ENCODE measurements at regions not wholly inside any gene's neighbourhood (a gene's known extent, or its start where the extent isn't known, plus 50 kb on each side); places are given as distances from the start of the nearest gene placed in this dataset.

GRCh38 chr18:60846396-60846795 lies 473.8 kb upstream of the MC4R start:
- WGBS, 10 experiments, result 30 to 100% (median 78%) methylated on average over 2 to 5 of the region's 6 CpGs; no CpG with 5 or more reads in 2 of the 10 experiments
- H3K4me1 ChIP-seq (replicated peaks in 1 of 2), result peaks cover 0 to 3% of the 10 kb centered on the region in 2 donors
- H3K4me3 ChIP-seq, result no peak overlapping the region
- no peak for ATAC-seq (replicated peaks in 6 of 8)
- in situ Hi-C loops (cut with MboI; ENCODE audit: low pct_unique_long_range_greater_than_20kb in 2 of 9, low sequenced_read_pairs in 9 of 9, unreplicated experiment in 9 of 9), result no loop called here
- no peak overlapping the region for H3K27ac ChIP-seq

- ATAC-seq (replicated peaks in 6 of 8), result peak in 3 of 8 experiments; percentile 35 to 91 (median 85)
- Histone ChIP-seq H3K4me1 (replicated peaks in 1 of 2) (peaks cover 0 to 3% of the 10 kb centered on the region in 2 donors), H3K4me3 (no peak overlapping the region), H3K27ac (no peak overlapping the region)
- WGBS, 10 experiments, result 0 to 100% (median 67%) methylated on average over 1 to 3 of the region's 3 CpGs; no CpG with 5 or more reads in 1 of the 10 experiments
- in situ Hi-C loops (cut with MboI; ENCODE audit: low pct_unique_long_range_greater_than_20kb in 2 of 9, low sequenced_read_pairs in 9 of 9, unreplicated experiment in 9 of 9), result no loop called here
These were observed 474.9 kb upstream of the MC4R start for GRCh38 chr18:60847517-60847916.

- Histone ChIP-seq H3K27ac (no peak overlapping the region), H3K4me3 (no peak overlapping the region), H3K4me1 (replicated peaks in 1 of 2) (no peaks in the 10 kb centered on the region)
- in situ Hi-C loops (cut with MboI; ENCODE audit: low pct_unique_long_range_greater_than_20kb in 2 of 9, low sequenced_read_pairs in 9 of 9, unreplicated experiment in 9 of 9), result no loop called here
- ATAC-seq (replicated peaks in 6 of 8), result no peak
These were observed 471.7 kb upstream of the CDH20 start for GRCh38 chr18:60861575-60861974.

- ATAC-seq (replicated peaks in 6 of 8), result peak in 2 of 8 experiments; percentile 52 to 98
- no peak overlapping the region for H3K27ac ChIP-seq
- no peaks in the 10 kb centered on the region for H3K4me1 ChIP-seq (replicated peaks in 1 of 2)
- WGBS, 10 experiments, result 30 to 100% (median 85%) methylated on average over 1 to 3 of the region's 3 CpGs; no CpG with 5 or more reads in 1 of the 10 experiments
- H3K4me3 ChIP-seq, result no peak overlapping the region
- in situ Hi-C loops (cut with MboI; ENCODE audit: low pct_unique_long_range_greater_than_20kb in 2 of 9, low sequenced_read_pairs in 9 of 9, unreplicated experiment in 9 of 9), result no loop called here
These were observed 470.2 kb upstream of the CDH20 start for GRCh38 chr18:60862988-60863387.

DNA sequence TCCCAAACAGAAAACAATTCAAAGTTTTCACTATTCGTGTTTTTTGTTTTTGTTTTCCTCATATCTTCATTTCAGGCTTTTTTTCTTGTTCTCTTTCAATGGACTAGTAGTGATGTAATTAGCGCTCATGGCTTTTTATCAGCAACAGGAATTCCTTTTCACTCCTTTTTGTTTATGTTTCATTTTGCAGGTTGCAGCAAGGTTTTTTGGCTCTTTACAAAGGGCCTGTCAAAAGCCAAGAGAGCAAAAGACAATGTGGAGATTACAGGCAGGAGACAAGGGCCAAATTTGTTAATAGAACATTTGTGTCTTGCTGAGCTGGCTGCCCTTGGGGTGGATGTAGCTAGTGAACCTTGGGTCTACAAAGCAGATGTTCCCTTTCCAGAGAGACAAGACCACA lies 467.4 kb upstream of the CDH20 start:
- 50 to 100% (median 93%) methylated on average over 1 to 2 of the region's 2 CpGs for WGBS, 10 experiments
- Histone ChIP-seq H3K4me1 (replicated peaks in 1 of 2) (no peaks in the 10 kb centered on the region), H3K27ac (no peak overlapping the region), H3K4me3 (no peak overlapping the region)
- in situ Hi-C loops (cut with MboI; ENCODE audit: low pct_unique_long_range_greater_than_20kb in 2 of 9, low sequenced_read_pairs in 9 of 9, unreplicated experiment in 9 of 9), result no loop called here
- ATAC-seq (replicated peaks in 6 of 8), result no peak

DNA sequence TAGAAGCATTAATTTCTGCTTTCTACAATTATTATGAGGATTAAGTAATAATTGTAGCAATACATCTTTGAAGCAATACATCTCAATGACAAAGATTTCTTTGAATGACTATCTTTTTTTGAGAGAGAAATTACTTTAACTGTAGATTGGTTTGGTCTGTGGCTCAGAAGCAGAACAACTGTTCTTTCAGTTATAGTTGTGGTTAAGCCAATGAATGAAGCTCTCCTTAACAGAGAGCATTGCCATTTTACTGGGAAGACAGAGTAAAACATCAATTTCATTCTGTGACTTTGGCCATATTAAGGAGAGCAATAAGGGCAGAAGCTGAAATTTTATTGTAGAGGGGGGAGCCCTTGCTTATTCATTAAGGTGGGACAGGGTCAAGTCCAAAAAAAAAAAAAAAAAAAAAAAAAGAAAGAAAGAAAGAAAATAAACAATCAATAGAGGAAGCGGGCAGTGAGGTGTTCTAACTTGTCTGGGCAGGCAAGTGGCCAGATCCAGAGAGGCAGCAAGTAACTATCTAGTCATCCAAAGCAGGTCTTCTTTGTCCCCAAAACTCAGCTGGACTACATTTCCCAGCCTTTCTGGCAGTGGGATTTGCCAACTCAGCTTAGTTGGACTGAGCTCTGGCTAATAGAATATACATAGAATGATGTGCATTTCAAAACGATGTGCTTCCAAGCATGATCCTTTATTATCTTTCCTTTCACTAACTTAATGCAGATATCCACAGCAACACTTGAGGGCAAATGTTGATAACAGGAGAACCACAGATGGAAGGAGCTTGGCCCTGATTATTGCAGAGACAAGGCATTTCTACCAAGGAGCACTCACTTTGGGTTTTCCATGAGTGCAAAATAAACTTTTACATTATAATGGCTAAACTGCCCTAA lies 462.7 kb upstream of the CDH20 start:
- no peak overlapping the region for H3K4me3 ChIP-seq
- 38 to 87% (median 60%) methylated on average over 1 to 2 of the region's 2 CpGs; no CpG with 5 or more reads in 1 of the 10 experiments for WGBS, 10 experiments
- H3K4me1 ChIP-seq (replicated peaks in 1 of 2), result no peaks in the 10 kb centered on the region
- in situ Hi-C loops (cut with MboI; ENCODE audit: low pct_unique_long_range_greater_than_20kb in 2 of 9, low sequenced_read_pairs in 9 of 9, unreplicated experiment in 9 of 9), result no loop called here
- no peak overlapping the region for H3K27ac ChIP-seq
- ATAC-seq (replicated peaks in 6 of 8), result peak in 3 of 8 experiments; percentile 46 to 71 (median 56)

DNA sequence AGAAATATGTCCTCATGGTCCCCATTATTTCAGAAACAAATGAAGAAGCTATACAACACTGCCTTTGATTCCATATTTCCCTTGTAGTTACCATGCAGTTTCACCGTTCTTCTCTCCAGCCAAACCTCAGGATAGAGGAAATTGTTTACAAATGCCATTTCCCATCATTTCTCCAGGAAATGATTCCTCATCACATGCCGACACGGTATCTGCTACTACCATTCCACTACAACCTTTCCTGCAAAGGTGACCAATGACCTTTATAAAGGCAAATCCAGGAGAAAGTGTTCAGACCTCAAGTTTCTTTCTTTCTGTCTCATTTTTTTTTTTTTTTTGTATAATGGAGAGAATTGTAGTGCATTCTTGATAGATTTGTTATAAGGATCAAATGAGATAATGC lies 460.8 kb upstream of the CDH20 start:
- 55 to 100% (median 92%) methylated on average over 1 to 3 of the region's 3 CpGs for WGBS, 10 experiments
- ATAC-seq (replicated peaks in 6 of 8), result no peak
- no peak overlapping the region for H3K27ac ChIP-seq
- in situ Hi-C loops (cut with MboI; ENCODE audit: low pct_unique_long_range_greater_than_20kb in 2 of 9, low sequenced_read_pairs in 9 of 9, unreplicated experiment in 9 of 9), result no loop called here
- no peaks in the 10 kb centered on the region for H3K4me1 ChIP-seq (replicated peaks in 1 of 2)
- no peak overlapping the region for H3K4me3 ChIP-seq

GRCh38 chr18:60873708-60874107 lies 459.5 kb upstream of the CDH20 start:
- in situ Hi-C loops (cut with MboI; ENCODE audit: low pct_unique_long_range_greater_than_20kb in 2 of 9, low sequenced_read_pairs in 9 of 9, unreplicated experiment in 9 of 9), result no loop called here
- Histone ChIP-seq H3K4me1 (replicated peaks in 1 of 2) (no peaks in the 10 kb centered on the region), H3K4me3 (no peak overlapping the region), H3K27ac (no peak overlapping the region)
- ATAC-seq (replicated peaks in 6 of 8), result no peak

DNA sequence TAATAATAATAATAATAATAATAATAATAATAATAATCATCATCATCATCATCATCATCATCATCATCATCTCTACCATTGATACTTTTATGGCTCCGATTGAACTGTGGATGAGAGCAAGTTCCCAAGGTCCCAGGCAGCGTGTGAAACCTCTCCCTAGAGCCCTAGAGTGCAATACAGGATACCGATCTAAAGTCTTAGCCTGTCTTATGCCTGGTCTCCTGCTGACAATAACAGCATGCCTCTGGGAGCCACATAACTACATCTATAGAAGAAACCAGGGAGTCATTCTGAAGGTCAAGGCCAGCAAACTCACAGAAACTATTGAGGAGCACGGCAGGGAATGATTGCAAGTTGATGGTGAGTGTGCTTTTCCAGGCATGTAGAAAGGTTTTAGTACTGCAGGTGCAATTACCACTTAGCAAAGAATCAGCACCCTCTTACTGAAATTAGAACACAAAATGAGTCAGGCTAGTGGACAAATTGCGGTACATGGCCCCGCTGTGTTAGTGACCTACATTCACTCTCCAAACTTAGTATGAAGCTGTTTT lies 457.2 kb upstream of the CDH20 start:
- ATAC-seq (replicated peaks in 6 of 8), result no peak
- in situ Hi-C loops (cut with MboI; ENCODE audit: low pct_unique_long_range_greater_than_20kb in 2 of 9, low sequenced_read_pairs in 9 of 9, unreplicated experiment in 9 of 9), result no loop called here
- Histone ChIP-seq H3K27ac (no peak overlapping the region), H3K4me1 (replicated peaks in 1 of 2) (no peaks in the 10 kb centered on the region), H3K4me3 (no peak overlapping the region)
- 14 to 100% (median 83%) methylated on average over 1 to 6 of the region's 6 CpGs; no CpG with 5 or more reads in 1 of the 10 experiments for WGBS, 10 experiments

DNA sequence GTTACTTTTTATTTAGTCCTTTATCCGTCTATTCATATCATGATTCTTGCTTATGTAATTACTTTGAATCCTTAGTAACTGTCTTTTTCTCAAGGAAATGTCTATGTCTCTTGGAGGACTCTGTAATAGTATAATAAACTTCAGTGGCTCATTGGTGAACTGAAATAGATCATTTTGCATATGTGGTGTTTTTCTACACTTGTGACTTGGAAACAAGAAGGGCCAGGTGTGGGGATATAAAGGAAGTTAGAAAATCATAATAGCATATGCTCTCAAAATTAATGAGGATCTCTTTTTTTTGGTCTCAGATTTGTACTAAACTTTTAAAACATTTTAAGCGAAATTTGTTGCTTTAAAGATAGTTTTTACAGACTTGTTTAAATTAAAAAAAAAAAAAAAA lies 453.0 kb upstream of the CDH20 start:
- no peak overlapping the region for H3K27ac ChIP-seq
- no peaks in the 10 kb centered on the region for H3K4me1 ChIP-seq (replicated peaks in 1 of 2)
- no peak overlapping the region for H3K4me3 ChIP-seq
- in situ Hi-C loops (cut with MboI; ENCODE audit: low pct_unique_long_range_greater_than_20kb in 2 of 9, low sequenced_read_pairs in 9 of 9, unreplicated experiment in 9 of 9), result no loop called here
- 35 to 100% (median 72%) methylated on average over 1 to 2 of the region's 2 CpGs for WGBS, 10 experiments
- no peak for ATAC-seq (replicated peaks in 6 of 8)

- peak in 2 of 8 experiments; percentile 75 to 88 for ATAC-seq (replicated peaks in 6 of 8)
- no peaks in the 10 kb centered on the region for H3K4me1 ChIP-seq (replicated peaks in 1 of 2)
- no peak overlapping the region for H3K27ac ChIP-seq
- in situ Hi-C loops (cut with MboI; ENCODE audit: low pct_unique_long_range_greater_than_20kb in 2 of 9, low sequenced_read_pairs in 9 of 9, unreplicated experiment in 9 of 9), result no loop called here
- no peak overlapping the region for H3K4me3 ChIP-seq
- WGBS, 10 experiments, result 0 to 100% (median 77%) methylated on average over 1 to 2 of the region's 2 CpGs; no CpG with 5 or more reads in 1 of the 10 experiments
These were observed 449.6 kb upstream of the CDH20 start for GRCh38 chr18:60883587-60883986.

- Histone ChIP-seq H3K4me3 (no peak overlapping the region), H3K4me1 (replicated peaks in 1 of 2) (no peaks in the 10 kb centered on the region), H3K27ac (no peak overlapping the region)
- WGBS, 10 experiments, result 33 to 98% (median 91%) methylated on average over 2 to 6 of the region's 6 CpGs; no CpG with 5 or more reads in 3 of the 10 experiments
- ATAC-seq (replicated peaks in 6 of 8), result no peak
- in situ Hi-C loops (cut with MboI; ENCODE audit: low pct_unique_long_range_greater_than_20kb in 2 of 9, low sequenced_read_pairs in 9 of 9, unreplicated experiment in 9 of 9), result no loop called here
These were observed 445.1 kb upstream of the CDH20 start for GRCh38 chr18:60888071-60888624.

DNA sequence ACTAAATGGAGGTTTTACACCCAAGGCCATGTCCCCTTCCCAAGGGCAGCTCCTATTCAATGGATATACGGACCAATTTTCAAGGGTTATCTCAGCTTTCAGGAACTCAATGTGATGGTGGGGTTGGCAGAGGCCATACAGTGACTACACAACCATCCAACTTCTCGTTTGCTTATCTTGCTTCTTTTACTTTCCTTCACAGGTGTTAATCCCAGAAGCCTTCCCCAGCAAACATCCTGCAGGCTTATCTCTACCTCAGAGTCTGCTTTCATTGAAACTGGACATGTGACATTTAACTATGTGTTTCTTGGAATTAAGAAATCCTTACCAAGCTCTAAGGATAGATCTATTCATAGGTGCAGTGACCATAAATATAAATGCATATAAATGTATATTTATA lies 443.8 kb upstream of the CDH20 start:
- ATAC-seq (replicated peaks in 6 of 8), result no peak
- WGBS, 10 experiments, result 30 to 100% (median 80%) methylated on average over 1 to 2 of the region's 2 CpGs; no CpG with 5 or more reads in 3 of the 10 experiments
- H3K4me1 ChIP-seq (replicated peaks in 1 of 2), result no peaks in the 10 kb centered on the region
- H3K27ac ChIP-seq, result no peak overlapping the region
- in situ Hi-C loops (cut with MboI; ENCODE audit: low pct_unique_long_range_greater_than_20kb in 2 of 9, low sequenced_read_pairs in 9 of 9, unreplicated experiment in 9 of 9), result no loop called here
- H3K4me3 ChIP-seq, result no peak overlapping the region
